ENCODE measurements at regions not wholly inside any gene's neighbourhood (a gene's known extent, or its start where the extent isn't known, plus 50 kb on each side); places are given as distances from the start of the nearest gene placed in this dataset.

DNA sequence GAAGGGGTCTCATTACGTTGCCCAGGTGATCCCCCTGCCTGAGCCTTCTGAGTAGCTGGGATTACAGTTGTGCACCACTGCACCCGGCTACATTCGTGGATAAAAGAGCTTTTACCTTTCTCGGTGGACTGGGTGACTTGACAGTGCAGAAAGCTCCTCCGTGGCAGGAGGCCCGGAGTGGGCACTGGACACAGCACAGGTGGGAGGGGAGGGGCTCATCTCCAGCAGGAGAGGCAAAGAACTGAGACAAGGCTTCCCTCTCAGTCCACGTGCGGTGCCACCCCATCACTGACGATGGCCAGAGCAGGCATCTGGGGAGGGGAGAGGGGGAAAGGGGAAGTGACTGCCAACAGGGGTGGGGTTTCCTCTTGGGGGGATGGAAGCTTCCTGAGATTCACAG lies 118.4 kb downstream of the SHANK2 start:
- TF ChIP-seq CTCF (conservative IDR thresholded peaks at IDR 0.05; ENCODE audit: low read depth, low read length) = no peak
- TF ChIP-seq EZH2 (IDR thresholded peaks at IDR 0.05; ENCODE audit: low read length, unreplicated experiment) = no peak
